ENCODE measurements at regions not wholly inside any gene's neighbourhood (a gene's known extent, or its start where the extent isn't known, plus 50 kb on each side); places are given as distances from the start of the nearest gene placed in this dataset.

DNA sequence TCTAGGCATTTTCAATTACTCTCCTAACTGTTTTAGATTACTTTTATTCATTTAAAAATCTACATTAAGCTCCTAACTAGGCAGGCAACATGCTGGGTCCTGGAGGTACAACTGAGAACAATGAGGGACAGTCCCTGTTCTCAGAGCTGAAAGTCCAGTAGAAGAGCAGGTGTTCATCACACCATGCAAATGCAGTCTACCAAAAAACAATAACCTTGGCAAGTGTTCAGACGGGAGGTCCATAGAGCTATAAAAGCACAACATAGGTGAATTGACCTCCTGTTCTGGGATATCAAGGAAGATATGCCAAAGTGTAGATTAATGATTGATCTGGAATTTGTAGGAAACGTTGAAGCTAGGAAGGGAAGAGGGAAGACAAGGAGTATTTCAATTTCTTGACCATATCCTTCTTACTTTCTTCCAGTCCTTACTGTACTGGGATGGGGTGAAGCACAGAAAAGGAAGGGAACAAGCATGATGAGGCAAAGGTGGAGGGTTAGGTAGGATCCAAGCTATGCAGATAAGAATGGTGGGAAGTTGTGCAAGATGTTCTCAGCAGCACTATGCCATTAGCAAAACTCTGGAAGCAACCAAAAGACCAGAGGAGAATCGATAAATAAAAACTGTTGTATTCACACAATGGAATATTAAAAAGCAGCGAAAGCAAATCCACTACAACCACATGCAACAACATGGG is 485.7 kb upstream of the JARID2 start:
- no peaks in the 10 kb centered on the region for H3K9me3 ChIP-seq (ENCODE audit: control insufficient read depth in 4 of 4, insufficient read depth in 3 of 4, low read length in 3 of 4)
- H3K27me3 ChIP-seq (ENCODE audit: control insufficient read depth in 3 of 3, insufficient read depth in 3 of 3, low read length in 2 of 3) = no peaks in the 10 kb centered on the region
- H3K36me3 ChIP-seq (ENCODE audit: control insufficient read depth in 4 of 4, insufficient read depth in 4 of 4, low read length in 4 of 4) = no peaks in the 10 kb centered on the region
- TF ChIP-seq, protein P1, sequence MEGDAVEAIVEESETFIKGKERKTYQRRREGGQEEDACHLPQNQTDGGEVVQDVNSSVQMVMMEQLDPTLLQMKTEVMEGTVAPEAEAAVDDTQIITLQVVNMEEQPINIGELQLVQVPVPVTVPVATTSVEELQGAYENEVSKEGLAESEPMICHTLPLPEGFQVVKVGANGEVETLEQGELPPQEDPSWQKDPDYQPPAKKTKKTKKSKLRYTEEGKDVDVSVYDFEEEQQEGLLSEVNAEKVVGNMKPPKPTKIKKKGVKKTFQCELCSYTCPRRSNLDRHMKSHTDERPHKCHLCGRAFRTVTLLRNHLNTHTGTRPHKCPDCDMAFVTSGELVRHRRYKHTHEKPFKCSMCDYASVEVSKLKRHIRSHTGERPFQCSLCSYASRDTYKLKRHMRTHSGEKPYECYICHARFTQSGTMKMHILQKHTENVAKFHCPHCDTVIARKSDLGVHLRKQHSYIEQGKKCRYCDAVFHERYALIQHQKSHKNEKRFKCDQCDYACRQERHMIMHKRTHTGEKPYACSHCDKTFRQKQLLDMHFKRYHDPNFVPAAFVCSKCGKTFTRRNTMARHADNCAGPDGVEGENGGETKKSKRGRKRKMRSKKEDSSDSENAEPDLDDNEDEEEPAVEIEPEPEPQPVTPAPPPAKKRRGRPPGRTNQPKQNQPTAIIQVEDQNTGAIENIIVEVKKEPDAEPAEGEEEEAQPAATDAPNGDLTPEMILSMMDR (IDR thresholded peaks at IDR 0.05; ENCODE audit: control extremely low read depth, extremely low read depth) = no peak
- no peak for ATAC-seq (ENCODE audit: insufficient read depth, low FRiP score)
- peaks cover 0 to 1% (median 0%) of the 10 kb centered on the region in 5 donors for H3K4me1 ChIP-seq (ENCODE audit: control insufficient read depth in 5 of 5, insufficient read depth in 5 of 5, low read length in 5 of 5)
- 90 to 93% methylated on average over 4 of the region's 4 CpGs for WGBS, 2 donors
- H3K27ac ChIP-seq (ENCODE audit: low read depth in 1 of 2, low read length in 1 of 2) = no peak overlapping the region
- H3K9ac ChIP-seq (ENCODE audit: insufficient read depth in 1 of 2, low read length in 2 of 2) = no peak overlapping the region
- no peak for DNase-seq
- no peak overlapping the region for H3K4me3 ChIP-seq

- Histone ChIP-seq H3K4me3 (no peak overlapping the region), H3K36me3 (ENCODE audit: control insufficient read depth in 4 of 4, insufficient read depth in 4 of 4, low read length in 4 of 4) (no peaks in the 10 kb centered on the region), H3K9me3 (ENCODE audit: control insufficient read depth in 4 of 4, insufficient read depth in 3 of 4, low read length in 3 of 4) (no peaks in the 10 kb centered on the region), H3K9ac (ENCODE audit: insufficient read depth in 1 of 2, low read length in 2 of 2) (no peak overlapping the region), H3K4me1 (ENCODE audit: control insufficient read depth in 5 of 5, insufficient read depth in 5 of 5, low read length in 5 of 5) (peaks cover 0 to under 1% (median 0%) of the 10 kb centered on the region in 5 donors), H3K27me3 (ENCODE audit: control insufficient read depth in 3 of 3, insufficient read depth in 3 of 3, low read length in 2 of 3) (no peaks in the 10 kb centered on the region), H3K27ac (ENCODE audit: low read depth in 1 of 2, low read length in 1 of 2) (no peak overlapping the region)
- TF ChIP-seq, protein P1 (IDR thresholded peaks at IDR 0.05; ENCODE audit: control extremely low read depth, extremely low read depth) = no peak
- DNase-seq = no peak
- 93 to 98% methylated on average over 8 of the region's 8 CpGs for WGBS, 2 donors
- no peak for ATAC-seq (ENCODE audit: insufficient read depth, low FRiP score)
Observed at GRCh38 chr6:14762077-14762476, 483.8 kb upstream of the JARID2 start.

GRCh38 chr6:14763139-14763538 is 482.7 kb upstream of the JARID2 start:
- WGBS, 2 donors = 75 to 84% methylated on average over 6 of the region's 6 CpGs
- TF ChIP-seq, protein P1 (IDR thresholded peaks at IDR 0.05; ENCODE audit: control extremely low read depth, extremely low read depth) = no peak
- H3K27me3 ChIP-seq (ENCODE audit: control insufficient read depth in 3 of 3, insufficient read depth in 3 of 3, low read length in 2 of 3) = no peaks in the 10 kb centered on the region

GRCh38 chr6:14763616-14764015 is 482.3 kb upstream of the JARID2 start:
- Histone ChIP-seq H3K36me3 (ENCODE audit: control insufficient read depth in 4 of 4, insufficient read depth in 4 of 4, low read length in 4 of 4) (no peaks in the 10 kb centered on the region), H3K27ac (ENCODE audit: low read depth in 1 of 2, low read length in 1 of 2) (no peak overlapping the region), H3K4me3 (no peak overlapping the region), H3K9me3 (ENCODE audit: control insufficient read depth in 4 of 4, insufficient read depth in 3 of 4, low read length in 3 of 4) (no peaks in the 10 kb centered on the region), H3K27me3 (ENCODE audit: control insufficient read depth in 3 of 3, insufficient read depth in 3 of 3, low read length in 2 of 3) (no peaks in the 10 kb centered on the region), H3K4me1 (ENCODE audit: control insufficient read depth in 5 of 5, insufficient read depth in 5 of 5, low read length in 5 of 5) (peaks cover 0 to 10% (median 0%) of the 10 kb centered on the region in 5 donors), H3K9ac (ENCODE audit: insufficient read depth in 1 of 2, low read length in 2 of 2) (no peak overlapping the region)
- ATAC-seq (ENCODE audit: insufficient read depth, low FRiP score) (no peak), DNase-seq (no peak)
- WGBS, 2 donors = 84 to 100% methylated on average over 1 of the region's 1 CpG
- TF ChIP-seq, protein P1 (IDR thresholded peaks at IDR 0.05; ENCODE audit: control extremely low read depth, extremely low read depth) = no peak

More at GRCh38 chr6:14763139-14763538, 482.7 kb upstream of the JARID2 start:
- Histone ChIP-seq H3K27ac (ENCODE audit: low read depth in 1 of 2, low read length in 1 of 2) (no peak overlapping the region), H3K4me3 (no peak overlapping the region), H3K9ac (ENCODE audit: insufficient read depth in 1 of 2, low read length in 2 of 2) (no peak overlapping the region), H3K9me3 (ENCODE audit: control insufficient read depth in 4 of 4, insufficient read depth in 3 of 4, low read length in 3 of 4) (no peaks in the 10 kb centered on the region), H3K4me1 (ENCODE audit: control insufficient read depth in 5 of 5, insufficient read depth in 5 of 5, low read length in 5 of 5) (peaks cover 0 to 10% (median 0%) of the 10 kb centered on the region in 5 donors), H3K36me3 (ENCODE audit: control insufficient read depth in 4 of 4, insufficient read depth in 4 of 4, low read length in 4 of 4) (no peaks in the 10 kb centered on the region)
- ATAC-seq (ENCODE audit: insufficient read depth, low FRiP score) (no peak), DNase-seq (no peak)
